Fibroblast of lung (primary cell): ENCODE measurements at regions not wholly inside any gene's neighbourhood (a gene's known extent, or its start where the extent isn't known, plus 50 kb on each side); places are given as distances from the start of the nearest gene placed in this dataset.

ENCODE experiments used
- DNase-seq, 2 donors: peaks; one replicate each; pipeline versions ENCODE4 v3.0.0 to v3.0.0-alpha.2; 2010; ENCODE audit warnings: low read depth in 2 of 2
- H2AFZ ChIP-seq: 2 replicates; pipeline ENCODE4 v1.5.1; 2012; ENCODE audit warnings: low read length, control low read depth, inconsistent platforms
- H3K27ac ChIP-seq: 2 replicates; pipeline ENCODE4 v1.5.1; 2011; ENCODE audit warnings: low read length, control low read depth; ENCODE audit not compliant: insufficient read depth
- H3K27me3 ChIP-seq: 2 replicates; pipeline ENCODE4 v1.5.1; 2011; ENCODE audit warnings: mild to moderate bottlenecking, low read length; ENCODE audit not compliant: control insufficient read depth, insufficient read depth
- H3K36me3 ChIP-seq: 2 replicates; pipeline ENCODE4 v1.5.1; 2011; ENCODE audit warnings: low read length; ENCODE audit not compliant: control insufficient read depth, insufficient read depth
- H3K4me1 ChIP-seq: 2 replicates; pipeline ENCODE4 v1.5.1; 2011; ENCODE audit warnings: low read length; ENCODE audit not compliant: control insufficient read depth, insufficient read depth; ENCODE audit errors: extremely low read depth
- H3K4me2 ChIP-seq: 2 replicates; pipeline ENCODE4 v1.5.1; 2011; ENCODE audit warnings: low read length, control low read depth; ENCODE audit not compliant: insufficient read depth; ENCODE audit errors: extremely low read depth
- H3K4me3 ChIP-seq, 4 experiments: fragments of 200-600 bp in 1 of 4; sonication (generic) in 1 of 4; replicated peaks in 1 of 4; 2 replicates each; pipeline ENCODE4 v1.5.1; 2011 to 2016; ENCODE audit warnings: low read length in 4 of 4, low read depth in 3 of 4, mild to moderate bottlenecking in 3 of 4, control low read depth in 2 of 4, inconsistent platforms in 1 of 4, mixed read lengths in 1 of 4; ENCODE audit not compliant: insufficient read depth in 1 of 4; ENCODE audit errors: control extremely low read depth in 1 of 4
- H3K79me2 ChIP-seq: 2 replicates; pipeline ENCODE4 v1.5.1; 2012; ENCODE audit warnings: mild to moderate bottlenecking, low read length, inconsistent platforms; ENCODE audit not compliant: control insufficient read depth, insufficient read depth
- H3K9ac ChIP-seq: 2 replicates; pipeline ENCODE4 v1.5.1; 2011; ENCODE audit warnings: mild to moderate bottlenecking, low read length, control low read depth; ENCODE audit not compliant: insufficient read depth
- H3K9me3 ChIP-seq: 2 replicates; pipeline ENCODE4 v1.5.1; 2012; ENCODE audit warnings: low read depth, low read length; ENCODE audit not compliant: control insufficient read depth, insufficient read depth
- H4K20me1 ChIP-seq: 2 replicates; pipeline ENCODE4 v1.5.1; 2011; ENCODE audit warnings: low read length; ENCODE audit not compliant: control insufficient read depth, insufficient read depth; ENCODE audit errors: extremely low read depth
- CTCF ChIP-seq, 2 donors: IDR thresholded peaks in 1 of 2; conservative IDR thresholded peaks in 1 of 2; 1 replicate in 1 of 2; 2 replicates in 1 of 2; pipeline ENCODE4 v1.5.1; 2011 to 2012; ENCODE audit warnings: low read length in 2 of 2, control low read depth in 1 of 2, inconsistent platforms in 1 of 2, low read depth in 1 of 2, mild to moderate bottlenecking in 1 of 2
- EZH2 ChIP-seq: IDR thresholded peaks from 2 replicates; pipeline ENCODE4 v1.5.1; 2012; ENCODE audit warnings: low read length, control low read depth, mild to moderate bottlenecking; ENCODE audit errors: missing control alignments

GRCh38 chr12:94031763-94032162, 116.6 kb upstream of the PLXNC1 start:
- TF ChIP-seq EZH2 (no peak), CTCF (conservative IDR thresholded peaks at IDR 0.05 in 1 of 2, IDR thresholded peaks at IDR 0.05 in 1 of 2; ENCODE audit: low read depth in 1 of 2, low read length in 2 of 2) (no peak)
- H3K9ac ChIP-seq: no peak overlapping the region
- H2AFZ ChIP-seq: no peak overlapping the region
- H3K9me3 ChIP-seq: no peaks in the 10 kb centered on the region
- no peaks in the 10 kb centered on the region for H3K36me3 ChIP-seq
- H3K27ac ChIP-seq: no peak overlapping the region
- no peak overlapping the region for H3K4me2 ChIP-seq
- no peaks in the 10 kb centered on the region for H4K20me1 ChIP-seq
- no peak overlapping the region for H3K4me3 ChIP-seq
- H3K4me1 ChIP-seq: no peaks in the 10 kb centered on the region
- peaks cover 13% of the 10 kb centered on the region for H3K27me3 ChIP-seq
- H3K79me2 ChIP-seq: no peaks in the 10 kb centered on the region
- DNase-seq: no peak

GRCh38 chr12:94032368-94032767, 116.0 kb upstream of the PLXNC1 start:
- Histone ChIP-seq H3K4me2 (no peak overlapping the region), H3K4me1 (no peaks in the 10 kb centered on the region), H3K27ac (no peak overlapping the region), H2AFZ (no peak overlapping the region), H3K9me3 (no peaks in the 10 kb centered on the region), H3K36me3 (no peaks in the 10 kb centered on the region), H3K9ac (no peak overlapping the region), H3K27me3 (peaks cover 9% of the 10 kb centered on the region), H3K79me2 (no peaks in the 10 kb centered on the region), H4K20me1 (no peaks in the 10 kb centered on the region), H3K4me3 (no peak overlapping the region)
- no peak for DNase-seq
- TF ChIP-seq EZH2 (no peak), CTCF (conservative IDR thresholded peaks at IDR 0.05 in 1 of 2, IDR thresholded peaks at IDR 0.05 in 1 of 2; ENCODE audit: low read depth in 1 of 2, low read length in 2 of 2) (no peak)

- DNase-seq: peak in 1 of 2 donors; percentile 21
- no peaks in the 10 kb centered on the region for H3K9me3 ChIP-seq
- H3K4me3 ChIP-seq: no peak overlapping the region
- H3K4me2 ChIP-seq: no peak overlapping the region
- H3K27ac ChIP-seq: no peak overlapping the region
- H4K20me1 ChIP-seq: no peaks in the 10 kb centered on the region
- peaks cover 6% of the 10 kb centered on the region for H3K27me3 ChIP-seq
- no peaks in the 10 kb centered on the region for H3K36me3 ChIP-seq
- no peak overlapping the region for H2AFZ ChIP-seq
- H3K4me1 ChIP-seq: no peaks in the 10 kb centered on the region
- H3K9ac ChIP-seq: no peak overlapping the region
- TF ChIP-seq EZH2 (no peak), CTCF (conservative IDR thresholded peaks at IDR 0.05 in 1 of 2, IDR thresholded peaks at IDR 0.05 in 1 of 2; ENCODE audit: low read depth in 1 of 2, low read length in 2 of 2) (no peak)
- H3K79me2 ChIP-seq: no peaks in the 10 kb centered on the region
Measured at GRCh38 chr12:94033101-94033500, 115.3 kb upstream of the PLXNC1 start.
